ENCODE measurements at regions not wholly inside any gene's neighbourhood (a gene's known extent, or its start where the extent isn't known, plus 50 kb on each side); places are given as distances from the start of the nearest gene placed in this dataset.
A peak's percentile ranks its signal among the peaks of the same experiment; 100 is the strongest.

DNA sequence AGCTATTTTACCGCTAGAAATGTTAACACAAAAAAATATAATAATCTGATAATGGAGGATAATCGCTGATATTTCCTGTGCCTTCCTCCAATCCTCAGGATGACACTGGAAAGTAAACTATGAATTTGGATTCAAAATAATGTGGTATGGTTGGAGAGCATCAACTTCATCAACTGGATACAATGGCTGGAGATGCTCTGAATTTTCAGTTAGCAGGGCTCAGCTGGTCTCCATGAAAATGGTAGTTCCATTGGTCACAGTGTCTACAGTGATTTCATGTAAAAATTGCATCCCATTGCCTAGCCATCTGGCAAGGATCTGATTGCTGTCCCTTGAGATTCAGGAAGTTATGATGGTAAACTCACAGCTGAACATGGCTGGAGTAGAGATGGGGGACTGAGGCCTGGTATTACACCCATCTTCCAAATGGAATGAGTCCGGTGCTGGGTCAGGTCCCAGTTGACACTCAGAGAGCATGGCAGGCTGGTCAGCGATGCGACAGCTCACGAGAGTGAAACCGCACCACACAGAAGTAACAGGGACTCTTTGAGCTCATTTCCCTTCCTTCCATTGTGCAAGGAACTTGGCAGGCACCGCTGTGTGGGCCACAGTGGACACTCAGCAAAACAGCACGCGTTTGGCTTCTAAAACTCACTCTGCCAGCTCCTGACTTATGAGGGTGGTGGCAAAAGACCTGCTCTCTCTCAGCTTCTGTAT is 142.4 kb upstream of the TNFAIP3 start:
- H3K4me1 ChIP-seq (ENCODE audit: insufficient read depth, low read length) = peaks cover 29% of the 10 kb centered on the region
- H3K9me2 ChIP-seq (replicated peaks; ENCODE audit: low read length) = no peaks in the 10 kb centered on the region
- no peak overlapping the region for H3K9ac ChIP-seq (ENCODE audit: low read length)
- H3K36me3 ChIP-seq (ENCODE audit: low read depth, low read length) = no peaks in the 10 kb centered on the region
- ATAC-seq = no peak
- POLR2A ChIA-PET (ENCODE audit: unreplicated experiment) = interaction anchor here (0.7 kb wide), 1 partner anchor 59 kb away, joined by 3 read pairs; no protein-coding TSS in a partner anchor
- no peak overlapping the region for H3K4me2 ChIP-seq (ENCODE audit: low read length)
- no TSS peak for BruUV-seq (replicated peaks)
- H3K27me3 ChIP-seq (ENCODE audit: low read length) = no peaks in the 10 kb centered on the region
- H3K9me3 ChIP-seq (ENCODE audit: low read length) = no peaks in the 10 kb centered on the region
- H2AFZ ChIP-seq (ENCODE audit: low read length) = no peak overlapping the region
- intact Hi-C loops (cut with micrococcal nuclease) = no loop called here
- H4K20me1 ChIP-seq (ENCODE audit: low read length) = no peaks in the 10 kb centered on the region
- TF ChIP-seq EZH2phosphoT487 (IDR thresholded peaks at IDR 0.05; ENCODE audit: borderline replicate concordance, low read length) (no peak), EZH2 (IDR thresholded peaks at IDR 0.05; ENCODE audit: low read length, unreplicated experiment) (no peak)
- TF ChIP-seq, protein P1, sequence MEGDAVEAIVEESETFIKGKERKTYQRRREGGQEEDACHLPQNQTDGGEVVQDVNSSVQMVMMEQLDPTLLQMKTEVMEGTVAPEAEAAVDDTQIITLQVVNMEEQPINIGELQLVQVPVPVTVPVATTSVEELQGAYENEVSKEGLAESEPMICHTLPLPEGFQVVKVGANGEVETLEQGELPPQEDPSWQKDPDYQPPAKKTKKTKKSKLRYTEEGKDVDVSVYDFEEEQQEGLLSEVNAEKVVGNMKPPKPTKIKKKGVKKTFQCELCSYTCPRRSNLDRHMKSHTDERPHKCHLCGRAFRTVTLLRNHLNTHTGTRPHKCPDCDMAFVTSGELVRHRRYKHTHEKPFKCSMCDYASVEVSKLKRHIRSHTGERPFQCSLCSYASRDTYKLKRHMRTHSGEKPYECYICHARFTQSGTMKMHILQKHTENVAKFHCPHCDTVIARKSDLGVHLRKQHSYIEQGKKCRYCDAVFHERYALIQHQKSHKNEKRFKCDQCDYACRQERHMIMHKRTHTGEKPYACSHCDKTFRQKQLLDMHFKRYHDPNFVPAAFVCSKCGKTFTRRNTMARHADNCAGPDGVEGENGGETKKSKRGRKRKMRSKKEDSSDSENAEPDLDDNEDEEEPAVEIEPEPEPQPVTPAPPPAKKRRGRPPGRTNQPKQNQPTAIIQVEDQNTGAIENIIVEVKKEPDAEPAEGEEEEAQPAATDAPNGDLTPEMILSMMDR (conservative IDR thresholded peaks at IDR 0.05; ENCODE audit: low read depth, low read length) = no peak
- no peak for DNase-seq
- H3K79me2 ChIP-seq (ENCODE audit: low read length) = no peaks in the 10 kb centered on the region
- H3K4me3 ChIP-seq (ENCODE audit: low read length) = no peak overlapping the region
- no peaks in the 10 kb centered on the region for H3F3A ChIP-seq (ENCODE audit: low read length, unreplicated experiment)
- CTCF ChIA-PET = interaction anchor here (0.7 kb wide), 1 partner anchor 16 kb away, joined by 3 read pairs; no protein-coding TSS in a partner anchor
- H3K27ac ChIP-seq (ENCODE audit: low read length) = peak overlapping the region; percentile 37

DNA sequence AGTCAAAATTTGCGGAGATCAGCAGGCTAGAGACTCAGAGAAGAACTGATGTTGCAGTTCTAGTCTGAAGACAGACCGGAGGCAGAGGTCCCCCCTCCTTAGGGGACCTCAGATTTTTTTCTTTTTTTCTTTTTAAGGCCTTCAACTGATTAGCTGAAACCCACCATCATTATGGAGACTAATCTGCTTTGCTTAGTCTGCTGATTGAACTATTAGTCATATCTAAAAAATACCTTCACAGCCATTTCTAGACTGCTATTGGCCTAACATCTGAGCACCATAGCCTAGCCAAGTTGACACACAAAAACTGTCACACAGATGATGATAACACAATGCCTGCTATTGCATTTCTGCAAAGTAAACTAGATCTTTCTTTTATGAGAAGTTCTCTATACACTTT is 141.1 kb upstream of the TNFAIP3 start:
- TF ChIP-seq, protein P1 (conservative IDR thresholded peaks at IDR 0.05; ENCODE audit: low read depth, low read length) = no peak
- TF ChIP-seq EZH2phosphoT487 (IDR thresholded peaks at IDR 0.05; ENCODE audit: borderline replicate concordance, low read length) (no peak), EZH2 (IDR thresholded peaks at IDR 0.05; ENCODE audit: low read length, unreplicated experiment) (no peak)
- H3K79me2 ChIP-seq (ENCODE audit: low read length) = no peaks in the 10 kb centered on the region
- H3K9me2 ChIP-seq (replicated peaks; ENCODE audit: low read length) = no peaks in the 10 kb centered on the region
- H3K4me3 ChIP-seq (ENCODE audit: low read length) = no peak overlapping the region
- ATAC-seq (no peak), DNase-seq (no peak)
- no peaks in the 10 kb centered on the region for H4K20me1 ChIP-seq (ENCODE audit: low read length)
- no peak overlapping the region for H3K4me2 ChIP-seq (ENCODE audit: low read length)
- H3K4me1 ChIP-seq (ENCODE audit: insufficient read depth, low read length) = peaks cover 32% of the 10 kb centered on the region
- H3K36me3 ChIP-seq (ENCODE audit: low read depth, low read length) = no peaks in the 10 kb centered on the region
- ChIA-PET CTCF (no interaction called here), POLR2A (ENCODE audit: unreplicated experiment) (no interaction called here)
- no peaks in the 10 kb centered on the region for H3F3A ChIP-seq (ENCODE audit: low read length, unreplicated experiment)
- no peak overlapping the region for H3K27ac ChIP-seq (ENCODE audit: low read length)
- H3K9me3 ChIP-seq (ENCODE audit: low read length) = no peaks in the 10 kb centered on the region
- no peaks in the 10 kb centered on the region for H3K27me3 ChIP-seq (ENCODE audit: low read length)
- BruUV-seq (replicated peaks) = no TSS peak
- H3K9ac ChIP-seq (ENCODE audit: low read length) = no peak overlapping the region
- intact Hi-C loops (cut with micrococcal nuclease) = no loop called here
- no peak overlapping the region for H2AFZ ChIP-seq (ENCODE audit: low read length)

DNA sequence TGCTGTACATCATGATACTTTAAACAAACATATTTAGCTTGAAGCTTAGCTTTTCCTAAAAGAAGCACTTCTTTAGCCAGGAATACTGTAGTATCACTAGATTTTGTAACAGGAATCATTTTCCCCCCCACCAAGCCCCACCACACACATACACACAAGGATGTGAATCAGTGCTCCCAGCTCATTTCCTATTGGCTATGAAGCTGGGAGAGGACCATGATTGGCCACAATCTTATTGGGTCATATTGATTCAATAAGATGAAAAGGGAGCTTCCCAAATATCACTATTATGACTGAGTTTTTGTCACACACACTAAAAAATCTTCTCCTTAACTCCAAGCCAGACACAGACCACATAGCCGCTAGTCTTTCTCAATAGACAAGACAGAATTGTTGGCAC is 140.5 kb upstream of the TNFAIP3 start:
- Histone ChIP-seq H2AFZ (ENCODE audit: low read length) (no peak overlapping the region), H3K4me1 (ENCODE audit: insufficient read depth, low read length) (peaks cover 36% of the 10 kb centered on the region), H3K9me3 (ENCODE audit: low read length) (no peaks in the 10 kb centered on the region), H3K9ac (ENCODE audit: low read length) (no peak overlapping the region), H3K36me3 (ENCODE audit: low read depth, low read length) (no peaks in the 10 kb centered on the region), H4K20me1 (ENCODE audit: low read length) (no peaks in the 10 kb centered on the region), H3K4me3 (ENCODE audit: low read length) (no peak overlapping the region), H3K79me2 (ENCODE audit: low read length) (no peaks in the 10 kb centered on the region), H3K27me3 (ENCODE audit: low read length) (no peaks in the 10 kb centered on the region), H3F3A (ENCODE audit: low read length, unreplicated experiment) (no peaks in the 10 kb centered on the region), H3K9me2 (replicated peaks; ENCODE audit: low read length) (no peaks in the 10 kb centered on the region), H3K27ac (ENCODE audit: low read length) (no peak overlapping the region), H3K4me2 (ENCODE audit: low read length) (no peak overlapping the region)
- no peak for ATAC-seq
- no peak for DNase-seq
- BruUV-seq (replicated peaks) = no TSS peak
- intact Hi-C loops (cut with micrococcal nuclease) = no loop called here
- TF ChIP-seq EZH2phosphoT487 (IDR thresholded peaks at IDR 0.05; ENCODE audit: borderline replicate concordance, low read length) (no peak), EZH2 (IDR thresholded peaks at IDR 0.05; ENCODE audit: low read length, unreplicated experiment) (no peak)
- CTCF ChIA-PET = no interaction called here
- POLR2A ChIA-PET (ENCODE audit: unreplicated experiment) = interaction anchor here (0.6 kb wide), 1 partner anchor 303 kb away, joined by 5 read pairs; no protein-coding TSS in a partner anchor

All from PC-3 (cell line).